ENCODE measurements at regions not wholly inside any gene's neighbourhood (a gene's known extent, or its start where the extent isn't known, plus 50 kb on each side); places are given as distances from the start of the nearest gene placed in this dataset.

DNA sequence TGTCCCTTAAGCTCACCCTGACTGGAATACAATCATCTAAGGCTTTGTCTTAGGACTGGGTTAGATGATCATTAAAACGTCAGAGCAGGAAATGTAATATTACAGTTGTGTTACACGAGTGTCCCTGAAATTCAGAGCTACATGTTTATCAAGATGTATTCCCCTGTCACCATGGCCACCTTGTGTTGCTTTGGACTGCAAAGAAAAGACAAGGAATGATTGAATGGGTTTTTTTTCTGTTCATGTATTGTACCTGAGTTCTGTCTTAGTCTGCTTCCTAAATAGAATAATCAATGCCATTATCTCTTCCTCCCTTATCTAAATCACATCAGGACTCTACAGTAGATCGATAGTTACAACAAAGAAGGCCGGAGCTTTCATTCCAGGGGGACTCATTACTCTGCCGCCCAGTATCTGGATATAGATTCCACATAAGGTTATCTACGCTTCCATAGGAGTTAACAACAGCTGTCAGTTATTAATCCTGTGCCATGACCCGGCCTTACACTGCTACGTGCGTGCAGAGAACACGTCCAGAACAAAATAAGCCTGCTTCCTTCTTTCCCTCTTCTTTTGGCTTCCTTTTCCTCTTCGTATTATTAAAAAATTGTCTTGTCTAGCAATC lies 274.1 kb upstream of the SASH1 start:
- intact Hi-C loops (cut with DNase I): no loop called here
- Histone ChIP-seq H3K27ac (no peak overlapping the region), H3K4me1 (no peaks in the 10 kb centered on the region), H3K36me3 (no peaks in the 10 kb centered on the region), H3K9me3 (peaks cover 0 to 21% (median 0%) of the 10 kb centered on the region in 11 donors), H3K4me3 (no peak overlapping the region), H3K27me3 (peaks cover 0 to 10% (median 0%) of the 10 kb centered on the region in 7 donors)
- DNase-seq (no peak), ATAC-seq (no peak)
- TF ChIP-seq, protein P1, sequence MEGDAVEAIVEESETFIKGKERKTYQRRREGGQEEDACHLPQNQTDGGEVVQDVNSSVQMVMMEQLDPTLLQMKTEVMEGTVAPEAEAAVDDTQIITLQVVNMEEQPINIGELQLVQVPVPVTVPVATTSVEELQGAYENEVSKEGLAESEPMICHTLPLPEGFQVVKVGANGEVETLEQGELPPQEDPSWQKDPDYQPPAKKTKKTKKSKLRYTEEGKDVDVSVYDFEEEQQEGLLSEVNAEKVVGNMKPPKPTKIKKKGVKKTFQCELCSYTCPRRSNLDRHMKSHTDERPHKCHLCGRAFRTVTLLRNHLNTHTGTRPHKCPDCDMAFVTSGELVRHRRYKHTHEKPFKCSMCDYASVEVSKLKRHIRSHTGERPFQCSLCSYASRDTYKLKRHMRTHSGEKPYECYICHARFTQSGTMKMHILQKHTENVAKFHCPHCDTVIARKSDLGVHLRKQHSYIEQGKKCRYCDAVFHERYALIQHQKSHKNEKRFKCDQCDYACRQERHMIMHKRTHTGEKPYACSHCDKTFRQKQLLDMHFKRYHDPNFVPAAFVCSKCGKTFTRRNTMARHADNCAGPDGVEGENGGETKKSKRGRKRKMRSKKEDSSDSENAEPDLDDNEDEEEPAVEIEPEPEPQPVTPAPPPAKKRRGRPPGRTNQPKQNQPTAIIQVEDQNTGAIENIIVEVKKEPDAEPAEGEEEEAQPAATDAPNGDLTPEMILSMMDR (IDR thresholded peaks at IDR 0.05): no peak
- WGBS, 2 donors: 44 to 45% methylated on average over 11 of the region's 11 CpGs

DNA sequence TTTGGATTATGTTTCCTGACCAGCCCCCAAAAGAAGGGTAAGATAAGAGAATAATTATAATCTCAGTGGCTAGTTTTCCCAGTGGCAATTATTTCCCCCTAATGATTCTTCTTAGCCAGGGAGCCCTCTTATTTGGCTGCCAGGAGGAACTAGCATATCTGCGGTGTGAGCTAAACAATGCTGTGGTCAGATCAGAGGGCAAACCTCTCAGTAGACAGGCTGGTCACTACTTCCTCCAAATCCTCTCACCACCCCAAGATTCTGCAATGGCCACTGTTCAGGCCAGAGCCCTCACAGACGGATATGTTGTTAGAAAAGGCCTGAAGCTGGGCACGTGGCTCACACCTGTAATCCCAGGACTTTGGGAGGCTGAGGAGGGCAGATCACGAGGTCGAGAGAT lies 273.4 kb upstream of the SASH1 start:
- Histone ChIP-seq H3K27me3 (peaks cover 0 to 8% (median 0%) of the 10 kb centered on the region in 7 donors), H3K27ac (no peak overlapping the region), H3K36me3 (no peaks in the 10 kb centered on the region), H3K9me3 (peaks cover 0 to 21% (median 0%) of the 10 kb centered on the region in 11 donors), H3K4me1 (no peaks in the 10 kb centered on the region), H3K4me3 (no peak overlapping the region)
- TF ChIP-seq, protein P1 (IDR thresholded peaks at IDR 0.05): no peak
- no peak for ATAC-seq
- no peak for DNase-seq
- intact Hi-C loops (cut with DNase I): no loop called here
- WGBS, 2 donors: 88 to 89% methylated on average over 5 of the region's 5 CpGs

DNA sequence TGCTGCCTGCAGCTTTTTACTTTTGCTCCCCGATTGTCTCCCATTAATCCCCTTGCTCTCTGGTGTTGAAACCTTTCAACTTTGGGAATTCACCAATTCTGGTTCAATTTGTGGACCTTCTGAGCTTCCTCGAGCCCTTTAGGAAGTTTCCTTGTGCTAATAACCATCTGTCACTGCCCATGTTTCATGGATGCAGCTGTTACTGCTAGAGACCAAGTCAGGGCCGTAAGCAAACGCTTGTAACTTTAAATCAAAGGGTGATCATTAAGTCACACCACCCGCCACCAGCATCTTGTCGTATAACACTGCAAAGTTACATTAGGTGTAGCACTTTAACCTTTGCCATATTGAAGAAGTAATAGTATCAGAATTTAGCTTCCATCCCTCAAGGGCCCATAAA lies 268.3 kb upstream of the SASH1 start:
- TF ChIP-seq, protein P1 (IDR thresholded peaks at IDR 0.05): no peak
- WGBS, 2 donors: 86% methylated on average over 6 of the region's 6 CpGs
- Histone ChIP-seq H3K36me3 (no peaks in the 10 kb centered on the region), H3K4me3 (no peak overlapping the region), H3K4me1 (no peaks in the 10 kb centered on the region), H3K27ac (no peak overlapping the region), H3K27me3 (peaks cover 0 to 9% (median 0%) of the 10 kb centered on the region in 7 donors), H3K9me3 (peaks cover 0 to 21% (median 0%) of the 10 kb centered on the region in 11 donors)
- intact Hi-C loops (cut with DNase I): no loop called here
- no peak for ATAC-seq
- no peak for DNase-seq

DNA sequence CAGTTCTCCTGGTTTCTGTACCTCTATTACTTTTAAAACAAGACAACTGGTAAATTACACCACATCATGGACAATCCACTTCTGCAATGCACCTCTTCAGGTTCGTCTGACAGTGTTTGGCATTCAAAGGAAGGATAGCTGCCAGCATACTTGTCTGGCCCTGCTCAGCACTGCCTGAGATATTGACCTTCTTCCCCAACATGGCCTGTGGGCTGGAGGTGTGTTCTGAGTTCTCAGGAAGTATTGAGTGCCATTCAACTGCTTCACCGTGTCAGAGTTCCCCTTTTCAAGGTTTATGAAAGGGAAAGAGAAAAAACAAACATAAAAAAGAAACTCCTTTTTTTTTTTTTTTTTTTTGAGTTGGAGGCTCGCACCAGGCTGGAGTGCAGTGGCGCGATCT lies 267.9 kb upstream of the SASH1 start:
- DNase-seq (no peak), ATAC-seq (no peak)
- WGBS, 2 donors: 72 to 75% methylated on average over 5 of the region's 5 CpGs
- Histone ChIP-seq H3K27me3 (peaks cover 0 to 9% (median 0%) of the 10 kb centered on the region in 7 donors), H3K36me3 (no peaks in the 10 kb centered on the region), H3K4me1 (no peaks in the 10 kb centered on the region), H3K27ac (no peak overlapping the region), H3K4me3 (no peak overlapping the region), H3K9me3 (peaks cover 0 to 21% (median 0%) of the 10 kb centered on the region in 11 donors)
- intact Hi-C loops (cut with DNase I): no loop called here
- TF ChIP-seq, protein P1 (IDR thresholded peaks at IDR 0.05): no peak

Data from heart right ventricle (tissue), 16 donors.